Liver (tissue), 3 donors: ENCODE measurements at regions not wholly inside any gene's neighbourhood (a gene's known extent, or its start where the extent isn't known, plus 50 kb on each side); places are given as distances from the start of the nearest gene placed in this dataset.

Experiments used
- FOXA1 ChIP-seq: IDR thresholded peaks from 2 replicates; pipeline ENCODE4 v1.6.1; 2016; ENCODE audit warnings: antibody characterized with exemption
- HNF4A ChIP-seq, 2 donors: conservative IDR thresholded peaks; 2 replicates each; pipeline ENCODE4 v1.6.1; 2016; ENCODE audit warnings: antibody characterized with exemption in 2 of 2, mild to moderate bottlenecking in 2 of 2
- JUND ChIP-seq, 2 donors: IDR thresholded peaks; 2 replicates each; pipeline ENCODE4 v1.6.1; 2016; ENCODE audit warnings: antibody characterized with exemption in 2 of 2
- RAD21 ChIP-seq, 2 donors: IDR thresholded peaks; 2 replicates each; pipeline ENCODE4 v1.6.1; 2016; ENCODE audit warnings: antibody characterized with exemption in 2 of 2, mild to moderate bottlenecking in 2 of 2
- RXRA ChIP-seq, 2 donors: IDR thresholded peaks; 2 replicates each; pipeline ENCODE4 v1.6.1; 2017 to 2018; ENCODE audit warnings: antibody characterized with exemption in 2 of 2, mild to moderate bottlenecking in 1 of 2
- YY1 ChIP-seq: IDR thresholded peaks from 2 replicates; pipeline ENCODE4 v1.6.1; 2016; ENCODE audit warnings: antibody characterized with exemption, mild to moderate bottlenecking
- TF ChIP-seq, protein P1 (sequence below): fragments of 150-350 bp; IDR thresholded peaks from 2 replicates; pipeline ENCODE4 v1.5.1; 2017; ENCODE audit warnings: improper control_type of control experiment, low read depth, low read length; ENCODE audit not compliant: missing input control
- TF ChIP-seq, protein P2 (sequence below): IDR thresholded peaks from 2 replicates; pipeline ENCODE4 v1.6.1; 2016; ENCODE audit warnings: antibody characterized with exemption
- TF ChIP-seq, protein P3 (sequence below): IDR thresholded peaks from 2 replicates; pipeline ENCODE4 v1.6.1; 2016; ENCODE audit warnings: antibody characterized with exemption, mild to moderate bottlenecking
- donor health status: healthy.
- donor health status: healthy.

DNA sequence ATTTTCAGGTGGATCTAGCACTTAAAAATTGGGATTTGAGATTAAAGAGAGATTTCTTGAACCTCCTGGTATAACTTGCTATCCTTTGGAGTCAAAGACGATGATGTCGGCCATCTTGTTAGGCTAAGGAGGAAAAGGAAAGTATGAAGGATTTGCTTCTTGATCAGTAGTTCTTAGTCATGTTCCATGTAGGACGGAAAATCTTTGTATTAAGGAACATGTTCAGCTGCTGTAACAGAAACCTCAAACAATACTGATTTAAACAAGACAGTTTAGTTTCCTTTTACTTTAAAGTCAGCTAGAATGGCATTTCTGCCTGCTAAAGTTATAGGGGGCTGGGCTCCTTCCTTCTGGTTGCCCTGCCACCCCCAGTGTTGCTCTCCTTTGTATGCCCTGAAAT, 56.4 kb upstream of the MGAT5 start:
- TF ChIP-seq, protein P1, sequence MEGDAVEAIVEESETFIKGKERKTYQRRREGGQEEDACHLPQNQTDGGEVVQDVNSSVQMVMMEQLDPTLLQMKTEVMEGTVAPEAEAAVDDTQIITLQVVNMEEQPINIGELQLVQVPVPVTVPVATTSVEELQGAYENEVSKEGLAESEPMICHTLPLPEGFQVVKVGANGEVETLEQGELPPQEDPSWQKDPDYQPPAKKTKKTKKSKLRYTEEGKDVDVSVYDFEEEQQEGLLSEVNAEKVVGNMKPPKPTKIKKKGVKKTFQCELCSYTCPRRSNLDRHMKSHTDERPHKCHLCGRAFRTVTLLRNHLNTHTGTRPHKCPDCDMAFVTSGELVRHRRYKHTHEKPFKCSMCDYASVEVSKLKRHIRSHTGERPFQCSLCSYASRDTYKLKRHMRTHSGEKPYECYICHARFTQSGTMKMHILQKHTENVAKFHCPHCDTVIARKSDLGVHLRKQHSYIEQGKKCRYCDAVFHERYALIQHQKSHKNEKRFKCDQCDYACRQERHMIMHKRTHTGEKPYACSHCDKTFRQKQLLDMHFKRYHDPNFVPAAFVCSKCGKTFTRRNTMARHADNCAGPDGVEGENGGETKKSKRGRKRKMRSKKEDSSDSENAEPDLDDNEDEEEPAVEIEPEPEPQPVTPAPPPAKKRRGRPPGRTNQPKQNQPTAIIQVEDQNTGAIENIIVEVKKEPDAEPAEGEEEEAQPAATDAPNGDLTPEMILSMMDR = no peak
- TF ChIP-seq, protein P2, sequence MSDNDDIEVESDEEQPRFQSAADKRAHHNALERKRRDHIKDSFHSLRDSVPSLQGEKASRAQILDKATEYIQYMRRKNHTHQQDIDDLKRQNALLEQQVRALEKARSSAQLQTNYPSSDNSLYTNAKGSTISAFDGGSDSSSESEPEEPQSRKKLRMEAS = no peak
- TF ChIP-seq RAD21 (IDR thresholded peaks at IDR 0.05) = no peak
- TF ChIP-seq YY1 = no peak
- TF ChIP-seq RXRA (IDR thresholded peaks at IDR 0.05) = no peak
- no peak for TF ChIP-seq HNF4A (conservative IDR thresholded peaks at IDR 0.05)
- no peak for TF ChIP-seq FOXA1
- no peak for TF ChIP-seq JUND (IDR thresholded peaks at IDR 0.05)
- TF ChIP-seq, protein P3, sequence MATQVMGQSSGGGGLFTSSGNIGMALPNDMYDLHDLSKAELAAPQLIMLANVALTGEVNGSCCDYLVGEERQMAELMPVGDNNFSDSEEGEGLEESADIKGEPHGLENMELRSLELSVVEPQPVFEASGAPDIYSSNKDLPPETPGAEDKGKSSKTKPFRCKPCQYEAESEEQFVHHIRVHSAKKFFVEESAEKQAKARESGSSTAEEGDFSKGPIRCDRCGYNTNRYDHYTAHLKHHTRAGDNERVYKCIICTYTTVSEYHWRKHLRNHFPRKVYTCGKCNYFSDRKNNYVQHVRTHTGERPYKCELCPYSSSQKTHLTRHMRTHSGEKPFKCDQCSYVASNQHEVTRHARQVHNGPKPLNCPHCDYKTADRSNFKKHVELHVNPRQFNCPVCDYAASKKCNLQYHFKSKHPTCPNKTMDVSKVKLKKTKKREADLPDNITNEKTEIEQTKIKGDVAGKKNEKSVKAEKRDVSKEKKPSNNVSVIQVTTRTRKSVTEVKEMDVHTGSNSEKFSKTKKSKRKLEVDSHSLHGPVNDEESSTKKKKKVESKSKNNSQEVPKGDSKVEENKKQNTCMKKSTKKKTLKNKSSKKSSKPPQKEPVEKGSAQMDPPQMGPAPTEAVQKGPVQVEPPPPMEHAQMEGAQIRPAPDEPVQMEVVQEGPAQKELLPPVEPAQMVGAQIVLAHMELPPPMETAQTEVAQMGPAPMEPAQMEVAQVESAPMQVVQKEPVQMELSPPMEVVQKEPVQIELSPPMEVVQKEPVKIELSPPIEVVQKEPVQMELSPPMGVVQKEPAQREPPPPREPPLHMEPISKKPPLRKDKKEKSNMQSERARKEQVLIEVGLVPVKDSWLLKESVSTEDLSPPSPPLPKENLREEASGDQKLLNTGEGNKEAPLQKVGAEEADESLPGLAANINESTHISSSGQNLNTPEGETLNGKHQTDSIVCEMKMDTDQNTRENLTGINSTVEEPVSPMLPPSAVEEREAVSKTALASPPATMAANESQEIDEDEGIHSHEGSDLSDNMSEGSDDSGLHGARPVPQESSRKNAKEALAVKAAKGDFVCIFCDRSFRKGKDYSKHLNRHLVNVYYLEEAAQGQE = no peak
